A549 (cell line): ENCODE measurements at regions not wholly inside any gene's neighbourhood (a gene's known extent, or its start where the extent isn't known, plus 50 kb on each side); places are given as distances from the start of the nearest gene placed in this dataset.

Source experiments
- ATAC-seq, 2 experiments: fragments of 200-7000 bp in 1 of 2; fragments of >200 bp in 1 of 2; cut with Nextera tagmentation in 1 of 2; cut with Tn5 transposase in 1 of 2; 3 replicates each; pipeline versions ENCODE4 v1.8.0 to v1.9.1; 2018 to 2020; ENCODE audit warnings: mild to moderate bottlenecking in 1 of 2, moderate library complexity in 1 of 2
- CTCF ChIA-PET: fragments of 300-600 bp; sonication (Branson Sonifier 250); formaldehyde crosslinking; extraction: SDS; loops from one replicate; lab custom pipeline; 2021; ENCODE audit warnings: antibody characterized with exemption, inconsistent platforms; lab: Yijun Ruan, JAX
- POLR2A ChIA-PET: fragments of 350-600 bp; formaldehyde crosslinking; extraction: SDS; loops from one replicate; lab custom pipeline; 2021; ENCODE audit warnings: antibody characterized with exemption, inconsistent platforms; lab: Yijun Ruan, JAX
- DNase-seq, 2 experiments: peaks; one replicate each; pipeline versions ENCODE4 v3.0.0 to v3.0.0-alpha.2; 2011 to 2016; ENCODE audit warnings: low read depth in 1 of 2, low spot score in 1 of 2
- FAIRE-seq: peaks from 2 replicates; lab custom pipeline; 2011; peaks lifted over from hg19 to GRCh38; lab: Jason Lieb, UNC
- H3K27ac ChIP-seq, 2 experiments: fragments of >200 bp; sonication (Bioruptor Twin); formaldehyde crosslinking; 3 replicates each; pipeline ENCODE4 v1.5.1; 2016 to 2017
- H3K4me1 ChIP-seq: fragments of >200 bp; sonication (Bioruptor Twin); formaldehyde crosslinking; 3 replicates; pipeline ENCODE4 v1.6.1; 2016
- H3K4me2 ChIP-seq: fragments of >200 bp; sonication (Bioruptor Twin); formaldehyde crosslinking; 3 replicates; pipeline ENCODE4 v1.6.1; 2016
- H3K4me3 ChIP-seq: fragments of >200 bp; sonication (Bioruptor Twin); formaldehyde crosslinking; 3 replicates; pipeline ENCODE4 v1.5.1; 2016
- H3K9me3 ChIP-seq: fragments of >200 bp; sonication (Bioruptor Twin); formaldehyde crosslinking; 3 replicates; pipeline ENCODE4 v1.6.1; 2016
- CTCF ChIP-seq: fragments of >200 bp; sonication (Bioruptor Twin); formaldehyde crosslinking; IDR thresholded peaks from 3 replicates; pipeline ENCODE4 v1.5.1; 2016
- EHF ChIP-seq: fragments of 250-450 bp; sonication (Bioruptor Pico); IDR thresholded peaks from 2 replicates; pipeline ENCODE4 v1.5.0; 2020; ENCODE audit warnings: mild to moderate bottlenecking
- EP300 ChIP-seq, 2 experiments: fragments of >200 bp; sonication (Bioruptor Twin); formaldehyde crosslinking; IDR thresholded peaks; 2 replicates in 1 of 2; 3 replicates in 1 of 2; pipeline ENCODE4 v1.6.1; 2016 to 2017
- ESRRA ChIP-seq: fragments of 150-350 bp; IDR thresholded peaks from 2 replicates; pipeline ENCODE4 v1.6.1; 2014; ENCODE audit warnings: mild to moderate bottlenecking, low read length, borderline replicate concordance
- HDAC2 ChIP-seq: fragments of 200-600 bp; sonication (generic); IDR thresholded peaks from 2 replicates; pipeline ENCODE4 v1.6.1; 2016
- HEYL ChIP-seq: fragments of 250-450 bp; sonication (Bioruptor Pico); IDR thresholded peaks from 2 replicates; pipeline ENCODE4 v1.8.0; 2021; ENCODE audit warnings: mild to moderate bottlenecking, moderate library complexity
- HOXA7 ChIP-seq: fragments of 250-450 bp; sonication (Bioruptor Pico); IDR thresholded peaks from 2 replicates; pipeline ENCODE4 v1.5.0; 2020; ENCODE audit warnings: mild to moderate bottlenecking, moderate library complexity
- JUNB ChIP-seq: fragments of >200 bp; sonication (Bioruptor Twin); formaldehyde crosslinking; IDR thresholded peaks from 2 replicates; pipeline ENCODE4 v1.6.1; 2016
- MAFK ChIP-seq: fragments of 450-650 bp; IDR thresholded peaks from 2 replicates; pipeline ENCODE4 v1.6.1; 2014; ENCODE audit not compliant: partially characterized antibody
- PHF8 ChIP-seq: fragments of 200-600 bp; sonication (generic); IDR thresholded peaks from 2 replicates; pipeline ENCODE4 v1.6.1; 2016; ENCODE audit warnings: low read depth, mild to moderate bottlenecking, antibody characterized with exemption, moderate library complexity, borderline replicate concordance
- POLR2AphosphoS2 ChIP-seq: conservative IDR thresholded peaks from 2 replicates; pipeline ENCODE4 v1.6.1; 2012; ENCODE audit warnings: low read length, improper control_type of control experiment, inconsistent platforms
- RCOR1 ChIP-seq: fragments of 150-350 bp; IDR thresholded peaks from 2 replicates; pipeline ENCODE4 v1.6.1; 2014; ENCODE audit warnings: antibody characterized with exemption, low read length, low read depth
- REST ChIP-seq: fragments of 200-600 bp; sonication (generic); IDR thresholded peaks from 2 replicates; pipeline ENCODE4 v1.6.1; 2016; ENCODE audit warnings: antibody characterized with exemption, mild to moderate bottlenecking, moderate library complexity
- RNF2 ChIP-seq: fragments of 200-600 bp; sonication (generic); IDR thresholded peaks from 2 replicates; pipeline ENCODE4 v1.6.1; 2016; ENCODE audit warnings: low read depth, mild to moderate bottlenecking, antibody characterized with exemption, moderate library complexity, borderline replicate concordance
- SMC3 ChIP-seq: fragments of >200 bp; sonication (Bioruptor Twin); formaldehyde crosslinking; IDR thresholded peaks from 3 replicates; pipeline ENCODE4 v1.6.1; 2018; ENCODE audit warnings: inconsistent platforms
- TFCP2L1 ChIP-seq: fragments of 250-450 bp; sonication (Bioruptor Pico); IDR thresholded peaks from 2 replicates; pipeline ENCODE4 v1.5.0; 2021; ENCODE audit warnings: mild to moderate bottlenecking
- WGBS: methylation state at CpG from one replicate; pipeline ENCODE4 v1.1.6; 2017; ENCODE audit errors: missing lambda C conversion rate; 5-methylcytosine and 5-hydroxymethylcytosine counted together
- TF ChIP-seq, protein P1 (sequence below): fragments of 450-650 bp; IDR thresholded peaks from 2 replicates; pipeline ENCODE4 v1.6.1; 2014; ENCODE audit warnings: antibody characterized with exemption
- TF ChIP-seq, protein P2 (sequence below): fragments of 250-450 bp; sonication (Bioruptor Pico); IDR thresholded peaks from 2 replicates; pipeline ENCODE4 v1.5.0; 2020; ENCODE audit warnings: low read depth, mild to moderate bottlenecking, moderate library complexity

DNA sequence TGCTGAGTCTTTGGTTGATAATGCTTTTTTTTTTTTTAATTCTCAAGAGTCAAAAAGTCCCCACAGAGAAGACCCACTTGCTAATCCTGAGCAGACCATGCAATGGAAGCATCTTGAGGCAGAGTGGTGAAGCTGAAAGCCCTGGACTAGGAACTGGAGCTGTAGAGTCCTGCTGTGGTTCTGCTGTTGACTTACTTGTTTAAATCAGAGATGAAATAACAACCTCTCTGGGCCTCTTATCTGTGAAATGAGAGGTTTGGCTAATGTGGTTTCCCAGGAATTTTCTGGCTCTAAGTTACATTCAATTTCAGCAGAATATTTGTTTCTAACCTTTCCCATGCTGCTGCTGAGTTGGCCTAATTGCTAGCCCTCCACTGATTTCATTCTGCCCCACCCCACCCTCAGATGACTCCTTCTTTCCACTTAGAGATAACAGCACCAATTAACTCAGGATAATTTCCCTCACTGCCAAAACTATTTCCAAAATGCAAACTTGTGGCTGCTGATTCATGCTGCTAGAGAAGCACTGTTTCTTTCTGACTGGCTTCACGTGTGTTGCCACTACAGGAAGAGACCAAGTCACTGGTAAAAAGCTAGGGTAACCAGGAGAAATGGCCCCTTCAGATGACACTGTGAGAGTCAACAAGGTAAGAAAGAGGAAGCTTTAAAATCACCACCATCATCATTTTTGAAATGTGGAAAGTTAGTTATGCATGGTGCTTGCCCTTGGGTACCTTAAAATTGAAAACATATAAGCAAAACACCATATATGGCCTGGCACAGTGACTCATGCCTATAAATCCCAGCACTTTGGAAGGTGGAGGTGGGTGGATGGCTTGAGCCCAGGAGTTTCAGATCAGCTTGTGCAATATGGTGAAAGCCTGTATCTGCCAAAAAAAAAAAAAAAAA, 326.4 kb downstream of the DCHS2 start:
- ChIA-PET POLR2A (no interaction called here), CTCF (interaction anchor here (0.6 kb wide), 1 partner anchor 255 kb away, joined by 4 read pairs; no protein-coding TSS in a partner anchor)
- H3K27ac ChIP-seq: no peak overlapping the region
- H3K4me1 ChIP-seq: no peaks in the 10 kb centered on the region
- no peak overlapping the region for H3K4me2 ChIP-seq
- no peaks in the 10 kb centered on the region for H3K9me3 ChIP-seq
- FAIRE-seq: no peak
- WGBS: 11% methylated on average over 1 of the region's 1 CpG
- ATAC-seq: no peak
- no peak overlapping the region for H3K4me3 ChIP-seq
- DNase-seq: no peak
- TF ChIP-seq MAFK: peak; percentile 6
- TF ChIP-seq ESRRA: no peak
- TF ChIP-seq, all 56 proteins: peak for 1

GRCh38 chr4:154160519-154161301, 330.9 kb downstream of the DCHS2 start:
- no peak for FAIRE-seq
- POLR2A ChIA-PET: no interaction called here
- no peak overlapping the region for H3K4me2 ChIP-seq
- H3K4me1 ChIP-seq: no peaks in the 10 kb centered on the region
- CTCF ChIA-PET: no interaction called here
- no peaks in the 10 kb centered on the region for H3K9me3 ChIP-seq
- DNase-seq: no peak
- no peak for TF ChIP-seq EHF (CRISPR knock-in tag)
- no peak for TF ChIP-seq POLR2AphosphoS2
- TF ChIP-seq TFCP2L1: no peak
- TF ChIP-seq PHF8: no peak
- TF ChIP-seq, protein P1, sequence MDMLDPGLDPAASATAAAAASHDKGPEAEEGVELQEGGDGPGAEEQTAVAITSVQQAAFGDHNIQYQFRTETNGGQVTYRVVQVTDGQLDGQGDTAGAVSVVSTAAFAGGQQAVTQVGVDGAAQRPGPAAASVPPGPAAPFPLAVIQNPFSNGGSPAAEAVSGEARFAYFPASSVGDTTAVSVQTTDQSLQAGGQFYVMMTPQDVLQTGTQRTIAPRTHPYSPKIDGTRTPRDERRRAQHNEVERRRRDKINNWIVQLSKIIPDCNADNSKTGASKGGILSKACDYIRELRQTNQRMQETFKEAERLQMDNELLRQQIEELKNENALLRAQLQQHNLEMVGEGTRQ: no peak
- no peak for TF ChIP-seq ESRRA
- no peak for TF ChIP-seq RCOR1
- TF ChIP-seq HOXA7 (CRISPR knock-in tag): no peak
- no peak for TF ChIP-seq MAFK
- TF ChIP-seq HDAC2: no peak
- TF ChIP-seq RNF2: no peak
- no peak for TF ChIP-seq SMC3
- TF ChIP-seq, protein P2, sequence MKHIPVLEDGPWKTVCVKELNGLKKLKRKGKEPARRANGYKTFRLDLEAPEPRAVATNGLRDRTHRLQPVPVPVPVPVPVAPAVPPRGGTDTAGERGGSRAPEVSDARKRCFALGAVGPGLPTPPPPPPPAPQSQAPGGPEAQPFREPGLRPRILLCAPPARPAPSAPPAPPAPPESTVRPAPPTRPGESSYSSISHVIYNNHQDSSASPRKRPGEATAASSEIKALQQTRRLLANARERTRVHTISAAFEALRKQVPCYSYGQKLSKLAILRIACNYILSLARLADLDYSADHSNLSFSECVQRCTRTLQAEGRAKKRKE (CRISPR knock-in tag): no peak
- TF ChIP-seq REST: no peak
- TF ChIP-seq EP300 (IDR thresholded peaks at IDR 0.05): no peak
- TF ChIP-seq JUNB: no peak
- TF ChIP-seq CTCF: no peak
- no peak for TF ChIP-seq HEYL (CRISPR knock-in tag)
- no peak for ATAC-seq
- H3K4me3 ChIP-seq: no peak overlapping the region
- no peak overlapping the region for H3K27ac ChIP-seq
- 4% methylated on average over 5 of the region's 5 CpGs for WGBS
